CD4-positive, alpha-beta T cell treated with Interleukin-15 for 4 hours (primary cell): ENCODE measurements at regions not wholly inside any gene's neighbourhood (a gene's known extent, or its start where the extent isn't known, plus 50 kb on each side); places are given as distances from the start of the nearest gene placed in this dataset.

Experiments used
- DNase-seq: peaks from one replicate; pipeline ENCODE4 v3.0.0-alpha.2; 2020; ENCODE audit warnings: low spot score

- no peak for DNase-seq
These were observed 1253.8 kb downstream of the MRPL39 start for GRCh38 chr21:24353492-24353891.

DNA sequence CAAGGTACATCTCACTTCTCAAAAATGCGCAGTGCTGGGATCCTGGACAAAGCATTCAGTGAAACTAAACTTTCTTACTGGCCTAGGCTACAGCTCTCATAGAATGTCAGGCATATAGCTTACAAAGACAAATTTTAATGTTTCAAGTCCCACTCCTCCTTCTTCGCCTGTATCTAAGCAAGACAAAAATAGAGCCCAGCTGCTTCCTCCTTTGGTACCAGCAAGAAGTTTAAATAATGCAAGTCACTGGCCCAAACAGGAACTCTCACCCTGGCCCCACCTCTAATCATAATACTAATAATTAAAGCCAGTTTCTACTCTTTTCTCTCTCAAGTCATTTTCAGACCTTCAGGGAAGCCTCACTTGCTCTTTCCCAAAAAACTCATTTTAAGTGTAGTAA is 1267.9 kb downstream of the MRPL39 start:
- no peak for DNase-seq

GRCh38 chr21:24336491-24336890 is 1270.8 kb downstream of the MRPL39 start:
- DNase-seq = no peak

DNA sequence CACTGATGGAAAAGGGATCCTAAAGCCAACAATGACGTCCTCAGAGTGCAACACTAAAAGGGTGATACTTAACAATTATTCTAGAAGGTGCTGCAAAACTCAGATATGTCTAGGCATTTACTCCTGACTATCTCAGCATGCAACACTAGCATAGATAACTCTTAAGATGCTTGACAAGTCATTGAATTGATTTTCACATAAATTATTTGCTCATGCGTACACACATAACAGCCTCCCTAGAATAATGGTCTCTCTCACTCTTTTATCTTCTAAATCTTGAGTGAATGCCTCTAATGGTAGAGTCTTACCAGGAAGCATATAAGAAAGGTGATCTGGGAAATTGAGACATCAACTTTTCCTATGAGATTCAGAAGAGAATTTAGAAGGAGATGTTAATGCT is 1283.7 kb downstream of the MRPL39 start:
- DNase-seq = no peak

DNA sequence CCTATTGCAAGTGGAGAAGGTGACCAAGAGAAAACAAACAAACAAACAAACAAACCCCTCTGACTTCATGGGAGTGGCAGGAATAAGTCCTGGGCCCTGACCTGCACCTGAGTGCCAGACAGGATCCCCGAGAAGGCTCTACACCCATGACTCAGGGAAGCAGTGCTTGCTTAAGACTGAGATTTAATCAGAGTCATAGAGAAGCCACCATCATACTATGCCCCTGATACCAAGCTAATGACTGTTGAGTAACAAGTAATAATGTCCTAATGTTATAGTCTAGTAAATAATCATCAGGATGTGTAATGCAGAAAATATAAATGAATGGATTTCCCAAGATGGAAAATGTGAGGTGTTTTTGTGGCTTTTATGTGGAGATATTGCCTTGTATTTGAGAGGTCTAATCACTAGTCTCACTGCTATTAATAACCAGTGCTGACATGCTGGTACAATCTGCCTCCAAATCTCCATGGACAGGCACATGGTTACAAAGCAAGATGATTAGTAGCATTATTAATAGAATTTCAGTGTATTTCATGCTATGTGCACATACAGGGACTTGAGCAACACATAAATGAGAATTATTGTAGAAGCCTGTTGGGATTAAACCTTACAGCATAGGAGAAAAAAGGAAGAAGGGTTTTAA is 1290.9 kb downstream of the MRPL39 start:
- DNase-seq = no peak

GRCh38 chr21:24310788-24311187 is 1296.5 kb downstream of the MRPL39 start:
- DNase-seq = no peak

GRCh38 chr21:24308183-24308582 is 1299.1 kb downstream of the MRPL39 start:
- DNase-seq = no peak

DNA sequence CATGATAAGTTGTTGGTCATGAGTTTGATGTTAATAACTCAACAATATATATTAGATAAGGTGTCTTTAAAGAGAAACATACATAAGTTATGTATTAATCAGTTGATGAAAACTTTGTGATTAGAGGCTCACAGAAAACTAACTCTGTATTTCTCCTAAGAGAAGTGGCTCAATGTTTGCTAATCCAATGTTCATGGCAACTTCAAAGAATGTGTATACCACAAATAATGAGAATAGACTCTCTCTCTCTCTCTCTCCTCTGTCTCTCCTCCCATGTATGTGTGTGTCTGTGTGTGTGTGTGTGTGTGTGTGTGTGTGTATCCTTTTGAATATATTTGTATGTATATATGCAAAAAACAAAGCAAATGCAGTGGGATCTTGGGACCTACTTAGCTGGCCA is 1304.9 kb downstream of the MRPL39 start:
- DNase-seq = no peak

DNA sequence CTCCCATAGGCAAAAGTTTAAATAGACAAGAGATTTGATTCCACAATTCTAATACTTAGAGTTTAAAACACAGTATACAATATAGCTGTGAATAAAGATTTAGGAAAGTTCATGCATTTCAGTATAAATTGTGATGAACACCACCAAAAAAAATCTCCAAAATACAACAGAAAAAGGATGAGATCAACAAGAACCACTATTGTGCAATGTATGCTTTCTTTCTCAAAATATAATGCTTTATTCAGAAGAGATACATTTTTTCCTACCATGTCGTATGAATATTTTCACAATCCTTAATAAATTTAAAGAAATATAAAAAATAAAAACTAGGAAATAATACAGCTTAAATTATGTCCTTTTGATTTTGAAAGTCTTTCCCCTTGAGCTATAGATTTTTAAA is 1309.2 kb downstream of the MRPL39 start:
- DNase-seq = no peak

GRCh38 chr21:24294171-24294570 is 1313.1 kb downstream of the MRPL39 start:
- no peak for DNase-seq

DNA sequence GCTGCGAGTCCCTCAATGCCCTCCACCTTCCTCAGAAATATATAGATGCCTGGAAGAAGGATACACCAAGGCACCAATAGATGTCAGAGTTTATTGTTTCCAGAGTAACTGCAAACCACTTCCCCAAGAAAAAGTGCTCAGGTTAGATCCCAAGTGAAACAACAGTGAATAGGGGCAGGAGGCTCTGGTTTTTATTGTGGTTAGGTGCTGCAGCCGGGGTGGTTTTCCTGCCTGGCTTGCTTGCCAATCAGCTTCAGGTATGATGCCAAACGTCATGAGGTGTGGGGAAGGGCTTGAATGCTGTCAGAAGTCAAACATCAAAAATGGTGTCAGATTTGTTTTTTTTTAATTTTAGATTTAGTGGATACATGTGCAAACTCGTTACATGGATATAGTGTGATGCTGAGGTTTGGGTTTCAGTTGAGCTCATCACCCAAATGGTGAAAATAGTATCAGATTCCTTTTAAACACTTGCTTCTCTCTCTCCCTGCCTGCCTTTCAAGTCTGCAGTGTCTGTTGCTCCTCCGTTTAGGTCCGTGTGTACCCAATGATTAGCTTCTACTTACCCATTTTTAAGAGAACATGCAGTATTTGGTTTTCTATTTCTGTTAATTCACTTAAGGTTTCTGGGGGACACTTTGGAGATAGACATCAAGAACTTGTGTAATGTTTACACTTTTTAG is 1317.0 kb downstream of the MRPL39 start:
- DNase-seq = peak; percentile 2

DNA sequence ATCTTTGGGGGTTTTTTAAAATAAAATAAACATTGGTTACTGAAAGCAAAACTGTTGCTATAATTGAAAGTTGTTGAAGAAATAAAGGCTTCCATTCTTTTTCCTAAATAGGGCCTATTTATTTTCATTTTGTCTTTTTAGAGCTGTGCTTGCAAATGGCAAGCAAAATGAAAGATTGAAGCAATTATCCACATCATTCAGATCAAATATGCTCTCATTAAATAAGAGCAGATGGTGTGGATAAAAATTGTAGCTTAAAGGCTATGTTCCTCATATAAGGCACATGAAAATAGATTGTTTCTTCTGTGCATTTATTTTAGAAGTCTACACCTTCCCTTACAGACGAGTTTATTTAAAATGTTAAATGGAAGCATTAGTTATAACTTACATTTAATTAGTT is 1317.7 kb downstream of the MRPL39 start:
- DNase-seq = no peak

- DNase-seq = no peak
These were observed 1326.7 kb downstream of the MRPL39 start for GRCh38 chr21:24280596-24280995.

GRCh38 chr21:24278711-24279110 is 1328.6 kb downstream of the MRPL39 start:
- DNase-seq = no peak

DNA sequence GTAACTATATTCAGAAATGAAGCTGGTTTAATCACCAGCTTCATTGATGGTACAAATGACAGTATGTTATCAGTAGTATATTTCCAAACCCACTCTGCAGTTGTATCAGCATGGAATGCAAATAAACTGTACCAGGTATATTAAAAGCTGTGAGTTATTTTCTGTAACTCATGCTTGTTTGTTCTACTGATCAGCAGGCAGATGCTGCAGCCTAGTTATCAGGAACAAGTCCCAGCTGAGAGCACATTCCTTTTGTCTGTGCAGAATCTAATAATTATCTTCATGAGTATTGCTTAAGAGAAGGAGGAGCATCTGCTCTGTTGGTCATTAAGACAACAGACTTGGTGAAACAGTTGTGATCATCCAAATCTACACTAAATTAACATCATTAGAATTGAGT is 1331.1 kb downstream of the MRPL39 start:
- DNase-seq = no peak

DNA sequence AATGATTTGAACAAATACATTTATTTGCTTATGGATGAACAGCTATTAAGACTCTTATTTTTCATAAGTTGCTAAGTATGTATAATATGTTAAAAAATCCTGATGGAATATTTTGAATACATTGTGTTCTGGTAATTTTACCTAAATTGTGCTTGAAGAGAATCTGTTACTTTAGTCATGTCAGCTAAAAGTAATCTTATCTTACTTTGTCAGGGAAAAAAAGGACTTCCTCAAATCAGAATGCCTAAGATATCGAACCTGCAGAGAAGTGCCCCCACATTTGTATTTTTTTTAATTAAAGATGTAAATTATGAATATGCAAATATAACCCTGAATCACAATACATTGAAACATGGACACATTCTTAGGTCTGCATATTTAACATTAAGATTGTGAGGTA is 1331.7 kb downstream of the MRPL39 start:
- no peak for DNase-seq

DNA sequence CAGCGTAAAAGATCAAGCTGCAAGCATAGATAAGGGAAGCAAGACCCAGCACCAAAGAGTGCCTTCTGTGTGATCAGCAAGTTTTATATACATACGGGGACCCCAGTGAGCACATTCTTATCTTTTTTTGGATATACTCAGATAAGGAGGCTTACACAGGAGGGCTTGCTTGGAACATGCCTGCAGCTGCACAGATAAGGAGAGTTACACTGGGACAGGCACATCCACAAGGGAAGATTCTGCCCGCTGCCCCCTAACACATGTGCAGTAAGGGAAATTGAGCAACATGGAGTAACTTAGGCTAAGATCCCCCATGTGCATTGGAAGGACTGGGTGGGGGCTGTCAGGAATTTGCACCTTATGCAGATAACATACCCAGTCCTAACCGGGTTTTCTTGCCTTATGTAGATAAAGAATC is 1334.8 kb downstream of the MRPL39 start:
- DNase-seq = no peak

DNA sequence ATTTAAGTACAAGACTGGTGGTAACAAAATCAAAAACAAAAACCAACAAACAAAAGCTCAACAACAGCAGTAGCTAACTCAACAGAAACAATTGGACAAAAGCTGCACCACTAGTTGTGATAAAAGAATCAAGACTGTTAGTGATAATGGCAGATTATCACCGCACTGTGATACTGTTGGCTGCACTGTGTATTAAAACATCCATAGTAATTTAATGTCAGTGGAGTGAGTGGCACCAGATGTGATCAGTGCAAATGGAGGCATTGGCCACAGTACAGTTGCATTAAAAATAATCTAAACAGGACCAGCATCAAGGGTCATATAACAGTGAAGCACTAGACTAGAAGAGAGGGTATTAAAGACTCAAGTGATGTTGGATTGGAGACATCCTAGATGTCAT is 1341.3 kb downstream of the MRPL39 start:
- no peak for DNase-seq

DNA sequence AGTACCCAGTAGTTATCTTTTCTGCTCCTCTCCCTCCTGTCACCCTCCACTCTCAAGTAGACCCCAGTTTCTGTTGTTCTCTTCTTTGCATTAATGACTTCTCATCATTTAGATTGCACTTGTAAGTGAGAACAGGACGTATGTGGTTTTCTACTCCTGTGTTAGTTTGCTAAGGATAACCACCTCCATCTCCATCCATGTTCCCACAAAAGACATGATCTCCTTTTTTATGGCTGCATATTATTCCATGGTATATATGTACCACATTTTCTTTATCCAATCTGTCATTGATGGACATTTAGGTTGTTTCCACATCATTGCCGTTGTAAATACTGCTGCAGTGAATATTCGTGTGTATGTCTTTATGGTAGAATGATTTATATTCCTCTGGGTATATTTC is 1346.5 kb downstream of the MRPL39 start:
- DNase-seq = no peak

- no peak for DNase-seq
These were observed 1348.0 kb downstream of the MRPL39 start for GRCh38 chr21:24259241-24259640.

DNA sequence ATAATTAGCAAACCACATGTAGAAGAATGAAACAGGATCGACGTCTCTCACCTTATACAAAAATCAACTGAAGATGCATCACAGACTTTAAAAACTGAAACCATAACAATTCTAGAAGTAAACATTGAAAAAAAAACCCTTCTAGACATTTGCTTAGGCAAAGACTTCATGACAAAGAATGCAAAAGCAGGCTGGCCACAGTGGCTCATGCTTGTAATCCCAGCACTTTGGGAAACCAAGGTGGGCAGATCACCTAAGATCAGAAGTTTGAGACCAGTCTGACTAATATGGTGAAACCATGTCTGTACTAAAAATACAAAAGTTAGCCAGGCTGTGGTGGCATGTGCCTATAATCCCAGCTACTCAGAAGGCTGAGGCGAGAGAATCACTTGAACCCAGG is 1351.7 kb downstream of the MRPL39 start:
- no peak for DNase-seq

GRCh38 chr21:24225431-24225830 is 1381.8 kb downstream of the MRPL39 start:
- DNase-seq = no peak

- no peak for DNase-seq
These were observed 1382.9 kb downstream of the MRPL39 start for GRCh38 chr21:24224422-24224821.

- DNase-seq = no peak
These were observed 1383.7 kb downstream of the MRPL39 start for GRCh38 chr21:24223624-24224023.
